ENCODE measurements at regions not wholly inside any gene's neighbourhood (a gene's known extent, or its start where the extent isn't known, plus 50 kb on each side); places are given as distances from the start of the nearest gene placed in this dataset.
"Not testable (repeated sequence)": the region's sequence is repeated elsewhere in the genome, so short reads cannot be mapped to it uniquely, and the experiment has no call there.

DNA sequence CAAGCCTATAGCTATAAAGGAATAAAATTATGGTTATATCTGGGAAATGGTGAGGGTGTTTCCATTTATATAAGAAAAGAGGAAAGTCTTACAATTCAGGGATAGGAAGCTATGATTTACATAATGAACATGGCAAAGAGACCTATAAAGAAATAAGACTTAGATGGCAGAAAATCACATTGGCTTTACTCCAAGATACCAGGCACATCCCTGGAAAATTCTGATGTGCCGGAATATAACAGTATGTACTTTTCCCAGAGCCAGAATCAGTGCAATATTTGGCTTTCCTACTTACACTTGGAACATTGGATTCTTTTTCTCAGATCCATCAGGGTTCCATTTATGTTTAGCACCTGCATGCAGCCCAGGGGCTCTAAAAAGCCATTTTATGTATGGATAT is 357.8 kb downstream of the CETN3 start:
- DNase-seq: no peak

DNA sequence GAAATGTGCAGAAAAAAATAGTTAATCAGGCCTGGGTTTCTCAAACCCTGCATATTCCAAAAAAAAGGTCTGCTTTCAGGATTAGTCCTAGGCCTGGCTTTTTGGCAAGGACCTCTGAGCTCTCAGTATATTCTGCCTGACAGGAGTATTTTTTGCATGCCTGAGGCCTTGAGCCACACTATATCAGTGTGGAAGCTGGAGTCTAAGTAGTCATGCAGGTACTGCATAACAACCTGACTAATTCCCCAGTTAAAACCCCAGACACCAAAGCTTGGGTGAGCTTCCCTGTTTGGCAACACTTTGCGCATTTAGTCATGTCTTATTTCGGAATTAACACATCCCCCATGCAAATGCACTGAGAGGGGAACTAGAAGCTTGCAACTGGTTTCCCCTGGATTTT is 359.5 kb downstream of the CETN3 start:
- no peak for DNase-seq

DNA sequence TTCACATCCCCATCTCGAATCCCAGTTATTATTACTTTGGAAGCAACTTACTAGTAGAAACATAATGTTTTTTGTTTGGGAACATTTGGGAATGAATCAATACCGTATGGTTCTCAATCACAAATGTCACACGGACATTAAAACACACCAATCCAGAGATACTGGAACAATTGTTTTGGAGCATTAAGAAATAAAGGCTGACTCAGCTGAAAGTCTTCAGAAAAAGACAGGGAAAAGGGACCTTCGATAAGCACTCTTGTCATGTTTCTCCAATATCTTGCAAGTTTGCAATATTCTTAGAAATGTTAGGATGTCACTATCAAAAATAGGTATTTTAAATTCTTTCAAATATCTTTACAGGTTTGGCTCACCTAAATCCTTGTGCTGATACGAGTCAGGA is 362.4 kb downstream of the CETN3 start:
- DNase-seq: no peak

DNA sequence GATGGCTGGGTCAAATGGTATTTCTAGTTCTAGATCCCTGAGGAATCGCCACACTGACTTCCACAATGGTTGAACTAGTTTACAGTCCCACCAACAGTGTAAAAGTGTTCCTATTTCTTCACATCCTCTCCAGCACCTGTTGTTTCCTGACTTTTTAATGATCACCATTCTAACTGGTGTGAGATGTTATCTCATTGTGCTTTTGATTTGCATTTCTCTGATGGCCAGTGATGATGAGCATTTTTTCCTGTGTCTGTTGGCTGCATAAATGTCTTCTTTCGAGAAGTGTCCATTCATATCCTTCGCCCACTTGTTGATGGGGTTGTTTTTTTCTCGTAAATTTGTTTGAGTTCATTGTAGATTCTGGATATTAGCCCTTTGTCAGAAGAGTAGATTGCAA is 369.5 kb downstream of the CETN3 start:
- not testable (repeated sequence) for DNase-seq

DNA sequence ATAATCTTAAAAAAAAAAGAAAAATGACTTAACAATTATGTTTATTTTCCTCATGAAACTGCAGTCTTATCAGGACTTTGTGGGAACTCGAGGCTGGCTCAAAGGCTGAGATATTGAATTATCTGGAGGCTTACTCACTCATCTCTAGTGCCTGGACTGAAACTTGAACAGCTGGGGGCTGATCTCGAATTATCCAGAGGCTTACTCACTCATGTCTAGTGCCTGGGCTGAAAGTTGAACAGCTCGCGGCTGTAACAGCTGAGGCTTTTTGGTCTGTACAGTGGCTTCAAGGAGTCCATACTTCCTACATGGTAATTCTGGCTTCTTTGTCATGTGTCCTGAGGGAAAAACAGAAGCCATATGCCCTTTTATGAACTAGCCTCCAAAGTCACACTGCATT is 371.9 kb downstream of the CETN3 start:
- no peak for DNase-seq

DNA sequence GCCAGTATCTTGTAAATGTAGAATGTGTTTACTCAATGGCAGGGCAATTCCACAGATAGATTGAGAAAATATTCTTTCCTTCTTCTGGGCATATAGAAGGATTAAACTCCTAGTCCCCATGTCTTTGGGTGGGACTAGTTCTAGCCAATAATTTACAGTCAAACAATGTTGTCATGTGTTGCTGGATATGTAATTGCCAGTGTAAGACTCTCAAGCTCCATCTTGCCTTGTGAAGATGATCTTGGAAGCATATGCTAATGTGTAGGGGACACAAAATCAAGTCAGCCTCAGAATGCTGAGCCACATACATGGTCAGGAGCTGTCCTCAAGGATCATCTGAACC is 386.9 kb downstream of the CETN3 start:
- no peak for DNase-seq

DNA sequence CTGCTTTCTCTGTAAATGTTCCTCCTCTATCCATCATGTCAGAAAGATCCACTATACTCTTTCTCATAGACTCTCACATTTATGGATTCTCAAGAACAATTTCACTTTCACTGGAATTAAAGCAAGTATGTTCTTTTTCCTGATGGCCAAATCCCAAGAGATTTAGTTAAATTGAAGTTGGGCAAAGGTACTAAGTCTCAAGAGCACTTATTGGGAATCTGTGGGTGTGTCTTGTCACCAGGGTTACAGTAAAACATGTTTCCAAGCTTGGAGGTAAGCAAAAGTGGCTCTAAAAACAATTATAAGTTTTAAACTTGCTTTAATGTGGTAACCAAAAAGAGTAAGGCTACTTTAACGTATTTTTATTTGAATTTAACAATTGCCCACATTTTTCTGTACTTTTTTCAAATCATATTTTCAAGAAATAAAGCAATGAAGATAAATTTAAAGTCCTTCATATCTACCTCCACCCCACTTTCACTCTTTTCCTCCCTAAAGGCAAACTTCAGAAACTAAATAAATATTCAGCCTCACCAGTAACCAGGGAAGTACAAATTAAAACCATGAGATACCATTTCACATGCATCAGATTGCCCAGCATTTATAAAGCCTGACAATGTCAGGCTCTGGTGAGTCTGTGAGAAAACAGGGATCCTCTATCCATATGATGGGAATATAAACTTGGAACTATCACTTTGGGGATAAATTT is 387.4 kb downstream of the CETN3 start:
- no peak for DNase-seq

DNA sequence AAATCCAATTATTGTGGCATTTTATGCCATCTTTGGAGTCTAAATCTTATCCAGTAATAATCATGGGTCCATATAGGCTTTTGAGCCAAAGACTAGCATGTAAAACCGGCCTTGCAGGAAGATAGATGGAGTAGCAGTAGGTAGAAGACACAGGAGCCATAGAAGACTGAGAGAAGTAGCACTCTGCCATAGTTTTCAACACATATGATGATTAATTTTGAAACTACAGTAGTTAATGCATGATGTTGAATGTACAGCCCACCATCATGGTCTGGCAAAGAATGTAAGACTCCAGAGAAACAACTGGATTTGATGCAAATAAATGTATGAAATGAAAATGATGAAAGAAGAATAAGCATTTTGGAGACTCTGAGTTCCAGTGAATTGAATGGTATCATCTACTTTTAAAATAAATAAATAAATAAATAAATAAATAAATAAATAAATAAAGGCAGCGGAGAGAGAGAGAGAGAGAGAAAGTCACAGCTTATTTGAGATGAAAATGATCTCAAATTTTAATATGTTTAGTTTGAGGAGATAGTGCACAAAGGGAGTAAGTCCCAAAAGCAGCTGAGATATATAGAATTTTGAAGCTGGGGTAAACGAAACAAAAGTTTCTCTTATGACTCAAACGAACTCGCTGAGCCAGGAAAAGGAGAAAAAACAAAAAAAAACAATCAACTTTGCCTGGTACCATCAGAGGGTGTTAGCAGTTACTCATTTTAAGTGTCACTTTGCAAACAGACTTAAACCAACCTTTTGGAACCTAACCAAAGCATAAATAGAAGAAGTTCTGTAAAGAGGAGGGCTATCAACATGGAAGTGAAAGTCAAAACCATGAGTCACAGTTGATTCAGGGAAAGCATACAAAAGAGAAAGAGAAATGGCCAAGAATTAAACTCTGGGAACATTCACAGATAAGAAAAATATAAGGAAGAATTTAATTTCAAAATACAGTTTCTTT is 388.7 kb downstream of the CETN3 start:
- DNase-seq: no peak

DNA sequence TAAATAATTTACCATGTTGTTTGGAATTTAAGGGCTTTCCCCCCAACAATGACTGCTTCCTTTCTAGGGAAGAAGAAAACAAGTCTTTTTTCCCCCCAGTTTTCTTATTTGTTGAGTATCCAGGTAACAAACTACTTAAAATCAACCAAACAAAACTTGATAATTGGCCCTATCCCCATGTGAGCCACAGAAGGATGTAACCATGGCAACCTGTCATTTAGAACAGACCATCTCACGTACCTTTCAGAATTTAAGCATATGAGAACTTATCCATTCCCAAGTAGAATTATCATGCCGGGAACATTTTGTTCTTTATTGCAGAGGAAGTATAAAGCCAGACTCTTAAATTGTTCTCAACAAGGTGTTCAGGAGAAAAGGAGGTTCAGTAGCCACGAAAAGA is 392.3 kb downstream of the CETN3 start:
- no peak for DNase-seq

DNA sequence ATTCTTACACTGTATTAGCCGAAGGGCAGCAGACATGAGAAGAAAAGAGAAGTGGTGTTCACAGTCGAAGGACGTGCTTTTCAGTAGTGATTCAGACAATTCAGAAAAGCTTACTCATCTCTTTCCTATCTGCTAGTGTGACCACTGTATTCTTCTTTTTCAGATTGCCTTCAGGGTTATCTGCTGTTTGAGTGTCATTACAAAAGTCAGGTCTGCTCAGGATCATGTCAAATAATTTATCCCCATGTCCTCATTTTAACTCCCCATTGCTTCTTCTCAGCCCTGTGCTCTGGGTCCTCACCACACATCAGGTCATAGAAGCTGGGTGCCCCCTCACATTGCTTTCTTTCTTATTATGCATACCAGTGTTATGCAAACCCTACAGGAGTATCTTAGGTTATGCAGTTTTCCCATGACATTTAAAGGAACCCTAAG is 394.0 kb downstream of the CETN3 start:
- no peak for DNase-seq

DNA sequence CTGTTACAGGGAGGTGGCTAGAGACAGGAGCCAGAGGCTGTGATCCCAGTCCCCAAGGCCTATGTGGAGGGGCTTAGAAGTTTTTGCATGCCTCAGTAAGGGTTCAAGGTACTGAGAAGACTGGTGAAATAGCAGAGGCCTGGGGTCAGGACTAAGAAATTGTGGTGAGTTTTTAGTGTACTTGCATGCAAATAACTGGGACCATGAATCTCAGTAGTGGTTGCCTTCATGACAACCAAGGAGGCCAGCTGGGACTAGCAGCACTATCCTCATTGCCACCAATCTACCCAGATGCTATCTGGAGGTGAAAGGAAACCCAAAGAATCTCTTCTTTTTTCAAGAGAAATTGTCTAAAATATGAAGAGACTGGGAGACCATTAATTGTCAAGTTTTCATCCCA is 395.1 kb downstream of the CETN3 start:
- DNase-seq: no peak

DNA sequence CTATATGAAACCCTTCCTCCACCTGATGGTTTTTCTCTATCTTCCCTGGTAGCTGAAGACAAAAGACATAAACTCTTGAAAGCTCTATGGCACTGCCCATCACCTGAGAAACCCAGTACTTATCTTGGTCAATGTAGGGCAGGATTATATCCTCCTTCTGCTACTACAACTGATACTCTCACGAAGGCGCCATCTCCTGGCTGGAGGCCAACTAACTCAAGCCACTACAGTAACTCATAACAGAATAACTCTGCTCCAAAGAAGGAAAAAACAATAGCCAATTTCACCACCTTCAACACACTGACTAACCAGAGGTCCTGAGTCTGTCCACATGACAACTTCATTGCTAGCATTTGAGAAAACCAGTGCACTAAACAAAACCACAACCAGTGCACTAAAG is 409.2 kb downstream of the CETN3 start:
- DNase-seq: peak in 1 of 2 experiments; percentile 2

DNA sequence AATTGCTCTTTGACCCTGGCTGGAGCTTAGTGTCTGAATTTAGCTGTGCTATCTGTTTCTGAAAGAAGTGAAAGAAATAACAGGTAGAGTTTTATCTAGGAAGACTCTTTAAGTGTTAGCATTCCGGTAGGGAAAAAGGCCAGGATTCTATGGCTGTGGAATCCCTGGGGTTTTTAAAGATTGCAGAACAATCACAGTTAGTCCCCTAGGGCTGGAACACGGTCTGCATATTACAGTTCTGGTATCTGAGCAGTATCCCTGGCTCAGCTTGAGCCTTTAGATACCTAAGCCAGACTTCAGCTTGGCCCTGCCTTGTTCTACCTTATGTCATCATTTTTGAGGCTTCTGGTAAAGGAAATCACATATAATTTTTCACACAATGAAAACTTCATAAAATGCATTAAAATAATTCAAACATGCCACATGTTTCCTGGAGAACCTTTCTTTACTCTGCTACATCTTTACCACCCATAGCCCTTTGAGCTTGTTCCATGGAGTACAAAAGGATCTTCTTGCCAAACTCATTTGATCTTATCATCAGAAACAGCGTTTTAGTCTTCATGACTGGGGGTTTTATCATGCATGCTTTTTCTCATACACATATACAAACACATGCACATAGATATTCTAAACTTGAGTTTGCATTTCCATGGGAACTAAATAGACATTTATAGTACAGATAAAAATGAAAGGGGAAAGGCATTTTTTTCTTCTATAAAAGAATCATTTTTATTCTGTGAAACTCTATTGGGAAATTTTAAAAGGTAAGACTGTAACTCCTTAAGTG is 410.8 kb downstream of the CETN3 start:
- no peak for DNase-seq

DNA sequence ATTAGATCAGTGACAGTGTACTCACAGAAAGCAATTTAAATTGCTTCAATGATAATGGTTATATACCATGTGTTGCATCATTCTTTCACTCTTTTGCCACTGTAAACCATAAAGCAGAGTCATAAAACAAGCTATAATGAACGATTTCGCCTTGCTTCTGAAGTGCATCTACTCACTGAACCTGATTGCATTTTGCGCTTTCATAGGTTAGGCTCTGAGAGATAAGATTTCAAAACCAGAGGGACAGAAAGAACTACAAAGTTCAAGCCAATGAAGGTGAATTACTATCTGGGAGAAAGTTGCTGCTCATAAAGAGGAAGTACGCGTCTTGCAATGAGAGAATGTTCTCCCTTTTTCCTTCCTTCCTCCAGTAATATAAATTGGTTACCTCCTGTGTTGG is 412.7 kb downstream of the CETN3 start:
- DNase-seq: no peak

DNA sequence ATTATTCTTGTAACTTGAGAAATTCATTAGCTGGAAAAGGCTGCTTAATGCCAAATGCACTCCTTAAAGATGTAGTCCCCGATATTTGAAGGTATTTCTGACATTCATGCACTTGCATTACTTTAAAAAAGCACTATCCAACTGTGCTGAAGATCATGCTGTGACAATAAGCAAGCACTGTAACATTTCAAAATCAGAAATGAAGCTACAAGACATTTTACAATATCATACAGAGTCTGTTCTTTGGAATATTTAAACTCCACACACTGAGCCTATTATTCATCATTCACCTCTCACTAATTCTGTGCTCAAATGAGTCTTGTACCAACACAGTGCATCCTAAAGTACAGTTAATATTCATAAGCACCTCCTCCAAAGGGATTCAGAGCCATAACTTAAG is 413.2 kb downstream of the CETN3 start:
- DNase-seq: no peak

DNA sequence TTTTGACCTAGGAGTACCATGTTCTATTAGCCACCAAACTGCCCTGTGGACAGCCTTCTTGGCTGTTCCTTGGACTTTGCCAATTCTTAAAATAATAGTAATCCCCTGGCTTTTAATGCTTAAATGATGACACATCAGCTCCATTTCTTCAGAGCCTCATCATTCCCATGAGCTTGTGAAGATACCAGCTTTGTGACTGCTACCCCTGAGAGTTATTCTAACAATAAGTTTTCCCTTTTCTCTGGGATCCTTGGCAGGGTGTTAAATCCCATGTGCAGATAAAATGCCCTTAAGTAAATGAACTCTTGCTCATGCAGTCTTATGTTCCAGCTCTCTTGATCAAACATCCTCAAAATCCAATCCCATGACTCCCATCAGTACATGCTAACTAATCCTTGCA is 415.3 kb downstream of the CETN3 start:
- DNase-seq: no peak

DNA sequence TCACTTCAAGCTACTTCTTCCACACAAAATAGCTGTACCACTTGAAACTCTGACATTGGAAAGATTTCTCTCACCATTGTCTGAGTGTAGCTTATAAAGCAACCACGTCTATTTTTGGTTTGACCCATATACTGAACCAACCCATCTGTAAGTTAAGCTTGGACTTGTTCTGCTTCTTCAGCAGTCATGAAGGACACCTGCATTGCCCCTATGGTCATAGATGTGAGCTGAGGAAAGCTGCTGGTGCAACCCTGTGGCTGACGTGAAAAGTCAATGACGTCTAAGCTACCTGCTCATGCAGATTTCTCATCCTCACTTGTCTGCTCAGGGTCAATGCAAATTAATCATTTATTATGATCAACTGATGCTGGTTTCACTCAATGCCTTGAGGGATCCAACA is 417.4 kb downstream of the CETN3 start:
- DNase-seq: no peak

DNA sequence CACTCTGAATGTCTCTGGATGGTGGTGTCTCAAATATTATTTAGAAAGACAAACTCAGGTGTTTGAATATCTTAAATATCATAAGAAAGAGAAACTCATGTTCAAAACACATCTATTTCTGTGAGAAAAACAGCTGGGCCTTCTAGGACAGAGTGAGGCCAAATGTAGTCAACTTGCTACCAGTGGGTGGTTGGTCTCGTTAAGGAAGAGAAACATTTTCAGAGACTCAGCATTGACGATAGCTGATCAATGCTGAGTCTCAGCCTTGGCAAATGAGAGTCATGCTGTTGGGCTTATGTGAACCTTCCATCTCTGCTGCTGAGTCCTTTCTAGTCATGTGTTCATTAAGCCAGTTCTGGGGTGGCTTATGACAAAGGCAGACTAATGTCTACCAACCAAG is 418.0 kb downstream of the CETN3 start:
- no peak for DNase-seq

DNA sequence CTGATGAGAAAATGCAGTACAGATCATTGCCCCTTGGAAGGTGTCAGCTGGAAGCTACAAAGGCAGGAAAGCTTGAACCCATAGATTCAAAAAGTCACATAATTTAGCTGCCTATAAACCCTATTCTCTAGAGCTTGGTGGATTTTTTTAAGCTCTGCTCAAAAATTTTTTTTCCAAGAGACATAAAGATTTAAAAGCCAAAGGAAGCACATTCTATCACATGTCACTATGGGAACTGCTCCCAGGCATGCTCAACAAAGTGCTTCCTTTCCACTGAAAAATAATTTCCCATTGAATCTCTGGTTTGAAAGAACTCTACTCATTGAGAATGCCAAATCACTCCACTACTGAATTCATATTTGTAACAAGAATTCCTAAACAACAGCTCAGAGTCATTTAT is 419.8 kb downstream of the CETN3 start:
- DNase-seq: no peak

DNA sequence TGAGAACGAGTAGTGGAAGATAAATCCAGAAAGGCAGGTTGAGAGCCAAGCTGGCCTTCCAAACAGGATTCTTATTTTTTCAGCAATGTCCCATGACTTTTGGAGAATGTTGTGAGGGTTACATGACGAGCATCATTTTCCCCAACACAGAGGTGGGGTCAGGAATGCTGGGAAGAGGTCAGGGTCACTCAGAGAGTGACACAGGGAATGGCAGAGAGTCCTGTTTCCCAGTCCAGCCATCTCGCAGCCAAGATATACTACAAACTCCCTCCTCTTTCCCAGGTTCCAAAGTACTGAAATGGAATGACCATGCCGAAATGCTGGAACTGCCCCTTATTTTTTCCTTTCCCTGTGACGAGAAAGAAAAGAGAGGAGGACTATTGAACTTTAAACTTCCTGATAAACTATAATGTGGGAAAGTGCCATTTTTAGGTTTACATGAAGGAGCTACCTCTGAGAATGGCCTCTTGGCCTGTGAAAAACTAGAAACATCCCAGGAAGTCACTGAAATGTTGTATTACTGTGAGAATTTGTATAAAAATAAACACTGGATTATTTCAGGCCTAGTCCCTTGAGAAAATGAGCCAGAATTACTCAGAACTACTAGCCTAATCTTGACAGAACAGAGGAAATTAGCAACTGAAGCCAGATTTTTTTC is 420.4 kb downstream of the CETN3 start:
- DNase-seq: no peak

DNA sequence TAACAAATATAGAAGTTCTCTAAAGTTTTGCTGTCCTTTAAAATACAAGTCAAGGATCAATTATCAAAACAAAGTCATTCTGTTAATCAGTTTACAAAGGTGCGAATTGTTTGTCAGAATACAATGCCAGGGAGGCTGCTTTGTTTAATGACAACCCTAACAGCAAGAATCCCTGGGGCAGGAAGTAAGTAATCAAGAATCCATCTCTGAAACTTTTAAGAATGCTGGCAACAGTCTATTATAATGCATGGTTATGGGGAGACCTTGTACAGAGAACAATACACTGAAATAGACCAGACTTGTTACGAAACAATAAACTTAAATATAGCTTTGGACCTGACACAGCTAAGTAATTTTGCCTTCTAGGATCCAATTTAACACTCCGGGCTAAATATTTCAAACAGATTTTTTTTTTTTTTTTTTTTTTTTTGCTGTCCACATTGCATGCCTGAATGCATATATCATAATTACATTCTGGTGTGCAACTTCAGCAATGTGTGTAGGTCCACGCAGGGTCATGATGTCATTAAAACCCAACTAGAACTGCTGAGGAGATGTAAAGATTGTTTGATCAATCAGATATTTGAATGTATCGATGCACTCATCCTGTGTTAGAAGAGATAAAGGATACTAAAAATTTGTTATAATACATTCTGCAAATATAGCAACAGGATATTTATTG is 421.3 kb downstream of the CETN3 start:
- no peak for DNase-seq

DNA sequence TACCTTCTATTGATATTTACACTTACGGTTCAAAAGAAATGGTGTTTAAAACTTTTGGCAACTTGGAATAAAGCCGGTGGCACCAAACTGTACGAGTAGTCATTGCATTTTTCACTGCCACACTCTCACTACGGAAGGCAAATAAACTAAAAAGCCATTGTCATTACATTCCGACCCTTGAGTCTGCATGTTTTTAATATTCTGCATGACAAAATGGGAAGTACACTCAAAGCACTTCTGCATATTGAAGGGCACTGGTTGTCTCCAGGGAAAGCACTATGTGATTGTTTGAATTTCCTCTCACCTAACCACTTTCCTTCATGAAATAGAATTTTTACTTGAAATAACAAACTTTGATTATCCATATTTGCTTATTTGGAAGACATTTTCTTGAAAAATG is 426.3 kb downstream of the CETN3 start:
- no peak for DNase-seq
